ENCODE measurements at regions not wholly inside any gene's neighbourhood (a gene's known extent, or its start where the extent isn't known, plus 50 kb on each side); places are given as distances from the start of the nearest gene placed in this dataset.
A peak's percentile ranks its signal among the peaks of the same experiment; 100 is the strongest.
"Not testable (repeated sequence)": the region's sequence is repeated elsewhere in the genome, so short reads cannot be mapped to it uniquely, and the experiment has no call there.

- no peak for DNase-seq
These were observed 112.6 kb downstream of the LRIG2 start for GRCh38 chr1:113185463-113186104.

- no peak for DNase-seq
These were observed 117.1 kb downstream of the LRIG2 start for GRCh38 chr1:113190078-113190477.

- DNase-seq = no peak
These were observed 117.9 kb downstream of the LRIG2 start for GRCh38 chr1:113190930-113191329.

- DNase-seq = peak; percentile 50 to 63
These were observed 118.6 kb downstream of the LRIG2 start for GRCh38 chr1:113191579-113192076.

- peak; percentile 56 to 77 for DNase-seq
These were observed 119.2 kb downstream of the LRIG2 start for GRCh38 chr1:113192242-113192641.

GRCh38 chr1:113192980-113193379, 120.0 kb downstream of the LRIG2 start:
- DNase-seq = no peak

- DNase-seq = no peak
These were observed 122.1 kb downstream of the LRIG2 start for GRCh38 chr1:113194846-113195830.

- no peak for DNase-seq
These were observed 124.8 kb downstream of the LRIG2 start for GRCh38 chr1:113197719-113198330.

- no peak for DNase-seq
These were observed 125.8 kb downstream of the LRIG2 start for GRCh38 chr1:113198806-113199205.

- DNase-seq = no peak
These were observed 126.9 kb downstream of the LRIG2 start for GRCh38 chr1:113199760-113200455.

GRCh38 chr1:113201560-113201959, 128.6 kb downstream of the LRIG2 start:
- DNase-seq = no peak

GRCh38 chr1:113205980-113206766, 133.2 kb downstream of the LRIG2 start:
- DNase-seq = no peak

GRCh38 chr1:113207019-113207418, 134.0 kb downstream of the LRIG2 start:
- no peak for DNase-seq

- no peak for DNase-seq
These were observed 134.5 kb downstream of the LRIG2 start for GRCh38 chr1:113207457-113207856.

- DNase-seq = not testable (repeated sequence)
These were observed 135.4 kb downstream of the LRIG2 start for GRCh38 chr1:113208425-113208824.

GRCh38 chr1:113210248-113210647, 137.2 kb downstream of the LRIG2 start:
- DNase-seq = no peak

- DNase-seq = no peak
These were observed 138.5 kb downstream of the LRIG2 start for GRCh38 chr1:113211467-113211866.

- no peak for DNase-seq
These were observed 142.0 kb downstream of the LRIG2 start for GRCh38 chr1:113215015-113215414.

GRCh38 chr1:113216664-113217063, 143.7 kb downstream of the LRIG2 start:
- DNase-seq = no peak

GRCh38 chr1:113217447-113218208, 144.6 kb downstream of the LRIG2 start:
- DNase-seq = no peak

- DNase-seq = no peak
These were observed 146.4 kb downstream of the LRIG2 start for GRCh38 chr1:113219377-113219776.
